HCEC 1CT (cell line): ENCODE measurements at regions not wholly inside any gene's neighbourhood (a gene's known extent, or its start where the extent isn't known, plus 50 kb on each side); places are given as distances from the start of the nearest gene placed in this dataset.

Experiments
- DNase-seq: peaks from one replicate; pipeline ENCODE4 v3.0.0-alpha.2; 2017

DNA sequence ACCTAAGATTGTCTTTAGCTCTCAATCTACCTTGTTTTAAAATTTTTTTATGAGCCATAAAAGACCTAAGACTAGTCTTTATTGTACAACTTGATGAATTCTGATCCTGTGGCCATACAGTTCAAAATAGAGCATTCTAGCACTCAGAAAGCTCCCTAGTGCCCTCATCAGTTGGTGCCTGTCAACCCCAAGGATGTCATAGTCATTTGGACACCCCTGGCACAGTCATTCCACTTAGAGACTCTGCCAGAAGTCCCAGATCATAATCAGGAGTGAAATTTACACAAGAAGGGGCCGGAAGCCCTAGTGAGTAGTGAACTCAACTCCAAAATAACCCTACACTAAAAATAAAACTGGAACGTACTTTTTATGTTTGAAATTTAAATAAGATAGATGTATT is 80.0 kb upstream of the INSIG1 start:
- no peak for DNase-seq

DNA sequence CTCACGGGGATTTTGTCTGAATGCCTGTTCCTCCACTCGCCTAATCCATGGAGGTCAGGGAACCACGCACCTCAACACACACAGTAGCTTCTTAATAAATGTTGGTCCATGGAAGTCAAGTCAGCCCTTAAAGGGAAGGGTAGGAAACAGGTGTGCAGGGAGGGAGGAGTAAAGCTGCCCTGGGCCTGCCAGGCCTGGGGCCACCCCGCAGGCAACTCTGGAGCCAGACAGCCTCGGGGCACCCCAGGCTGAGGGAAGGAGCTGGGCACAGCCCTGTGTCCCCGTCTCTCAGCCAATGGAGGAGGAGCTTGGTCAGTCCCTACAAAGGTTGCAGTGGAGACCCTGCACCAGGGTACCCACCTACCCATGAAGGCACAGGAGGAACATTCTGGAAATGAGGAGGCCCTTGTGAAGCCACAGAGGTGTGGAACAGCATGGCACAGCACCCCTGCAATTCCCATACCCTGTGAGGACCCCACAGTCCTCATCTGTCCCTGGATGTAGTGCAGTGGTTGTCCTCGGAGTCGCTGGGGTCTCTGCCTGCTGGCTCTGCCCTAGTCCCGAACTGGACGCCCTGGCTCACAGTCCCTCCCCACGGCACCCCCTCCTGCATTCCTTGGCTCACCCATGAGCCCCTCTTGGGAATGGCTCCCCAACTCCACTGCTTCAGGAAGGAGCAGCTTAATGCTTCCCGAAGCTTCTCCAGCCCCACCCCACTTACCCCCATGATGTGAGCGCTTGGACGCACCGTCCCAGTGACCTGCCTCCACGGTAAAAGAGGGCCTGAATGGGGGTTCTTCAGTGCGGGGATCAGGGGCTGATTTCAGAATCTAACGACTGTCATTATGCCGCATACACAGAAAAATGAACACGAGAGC is 79.2 kb upstream of the INSIG1 start:
- no peak for DNase-seq

DNA sequence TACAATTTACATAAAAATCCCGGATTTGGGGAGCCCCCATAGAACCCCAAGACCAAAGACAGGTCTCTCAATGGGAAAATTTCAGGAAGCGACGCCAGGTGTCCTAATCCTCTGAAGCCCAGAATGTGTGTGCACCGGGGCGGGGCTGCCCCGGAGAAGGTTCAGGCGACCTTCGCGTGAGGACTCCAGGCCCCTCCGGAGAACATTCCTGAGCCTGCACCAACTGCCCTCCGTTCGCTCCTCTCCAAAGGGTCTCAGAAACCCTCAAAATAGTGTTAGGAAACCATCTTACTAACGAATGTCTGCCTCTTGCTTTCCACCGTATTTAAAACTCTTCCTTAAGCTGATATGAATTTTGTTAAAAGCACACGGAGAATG is 78.5 kb upstream of the INSIG1 start:
- DNase-seq = no peak

DNA sequence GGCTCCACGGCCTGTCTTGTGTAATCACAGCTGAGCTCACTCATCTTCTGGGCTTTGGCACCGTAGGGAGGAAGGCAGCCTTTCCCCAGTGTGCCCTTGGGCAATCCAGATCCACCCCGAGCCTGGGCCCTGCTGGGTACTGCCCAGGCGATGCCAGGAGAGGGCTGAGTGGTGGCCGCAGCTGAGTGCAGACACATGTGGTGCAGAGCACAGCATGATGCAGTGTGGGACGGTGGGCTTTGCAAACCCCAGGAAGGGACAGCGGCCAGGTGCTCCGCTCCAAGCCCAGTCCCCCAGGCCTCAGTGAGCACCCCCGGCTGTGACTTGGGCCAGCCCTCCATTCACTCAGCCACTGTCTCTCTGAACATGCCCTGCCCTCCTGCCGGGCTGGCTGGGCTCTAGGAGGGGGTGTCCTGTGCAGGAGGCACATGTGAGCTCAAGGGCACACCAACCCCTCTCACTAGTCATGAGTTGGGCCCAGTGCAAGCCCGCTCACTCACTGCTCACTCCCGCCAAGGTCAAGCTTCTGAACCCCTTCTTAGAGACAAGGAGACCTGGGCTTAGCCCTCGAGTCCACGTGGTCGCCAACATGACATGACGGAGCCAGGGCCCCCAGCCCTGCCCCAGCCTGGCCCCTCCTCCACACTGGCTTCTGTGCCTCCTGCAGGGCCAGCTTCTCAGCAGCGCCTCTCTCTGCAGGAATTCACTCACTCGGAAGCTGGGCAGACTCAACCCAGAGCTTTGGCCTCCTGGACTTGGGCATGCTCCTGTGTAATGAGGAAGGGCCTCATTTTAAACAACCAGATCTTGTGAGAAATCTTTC is 77.5 kb upstream of the INSIG1 start:
- DNase-seq = no peak

DNA sequence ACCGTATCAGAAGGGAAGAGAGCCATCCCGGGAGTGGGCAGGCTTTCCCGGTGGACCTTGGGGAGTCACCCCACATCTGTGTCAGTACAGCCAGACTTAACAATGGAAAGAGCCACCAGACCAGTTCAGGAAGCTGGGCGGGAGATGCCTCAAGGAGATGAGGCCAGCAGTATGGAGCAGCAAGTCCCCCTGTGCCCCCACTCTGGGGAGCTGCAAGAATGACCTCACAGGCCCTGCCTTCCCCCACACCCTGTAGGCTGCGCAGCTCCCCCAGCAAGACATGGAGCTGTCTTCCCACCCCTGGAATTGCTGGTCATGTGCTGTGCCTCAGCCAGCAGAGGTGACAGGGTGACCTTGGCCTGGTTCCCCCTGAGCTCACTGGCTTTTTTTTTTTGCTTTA is 76.8 kb upstream of the INSIG1 start:
- DNase-seq = no peak

DNA sequence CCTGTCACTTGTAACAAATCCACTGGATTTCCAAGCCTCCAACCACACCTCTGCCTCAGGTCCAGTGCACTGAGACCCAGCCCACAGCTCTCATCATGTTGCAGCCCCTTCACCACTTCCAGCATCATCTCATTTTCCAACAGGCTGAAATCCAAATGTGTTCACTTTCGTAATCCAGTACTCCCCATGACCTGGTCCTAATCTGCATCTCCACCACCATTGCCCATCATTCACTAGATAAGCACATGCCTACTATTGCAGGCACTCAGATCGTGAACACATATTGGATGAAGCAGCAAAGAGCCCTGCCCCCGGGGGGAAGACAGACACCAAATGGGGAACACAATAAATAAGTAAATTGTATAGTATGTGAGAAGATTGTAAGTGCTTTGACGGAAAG is 76.1 kb upstream of the INSIG1 start:
- no peak for DNase-seq

DNA sequence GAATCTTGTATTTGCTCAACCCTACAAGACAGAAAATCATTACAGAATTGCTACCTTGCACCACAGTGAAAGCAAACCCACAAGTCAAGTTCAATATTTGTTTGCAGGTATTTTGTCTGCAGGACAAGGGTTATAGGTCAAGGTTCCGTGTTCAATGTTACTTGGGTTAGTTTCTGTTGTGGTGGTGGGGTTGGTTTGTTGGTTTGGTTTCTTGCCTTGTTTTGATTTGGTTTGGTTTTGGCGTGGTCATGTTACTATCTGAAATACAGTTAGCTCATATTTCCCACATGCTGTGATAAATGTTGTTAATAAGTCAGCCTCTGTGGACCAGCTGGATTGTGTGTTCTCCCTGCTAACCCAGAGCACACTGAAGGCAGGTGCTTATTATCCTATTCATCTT is 75.6 kb upstream of the INSIG1 start:
- no peak for DNase-seq

DNA sequence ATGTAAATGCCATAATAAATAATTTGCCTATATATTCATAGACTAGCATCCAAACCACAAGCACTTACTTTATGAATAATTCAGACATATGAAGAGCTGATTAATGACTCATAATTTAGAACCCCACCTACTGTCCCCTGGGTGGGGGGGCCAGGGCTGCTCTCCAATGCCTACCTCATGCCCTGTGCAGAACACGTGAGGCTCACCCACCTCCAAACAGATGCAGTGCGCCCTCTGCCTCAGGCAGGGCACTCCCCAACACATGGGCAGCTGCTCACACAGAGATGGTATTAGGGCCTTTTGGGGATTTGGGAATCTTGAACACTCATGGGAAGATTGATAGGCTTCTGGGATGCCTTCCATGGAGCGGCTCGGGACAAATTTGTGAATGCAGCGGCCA is 75.1 kb upstream of the INSIG1 start:
- peak; percentile 31 for DNase-seq

DNA sequence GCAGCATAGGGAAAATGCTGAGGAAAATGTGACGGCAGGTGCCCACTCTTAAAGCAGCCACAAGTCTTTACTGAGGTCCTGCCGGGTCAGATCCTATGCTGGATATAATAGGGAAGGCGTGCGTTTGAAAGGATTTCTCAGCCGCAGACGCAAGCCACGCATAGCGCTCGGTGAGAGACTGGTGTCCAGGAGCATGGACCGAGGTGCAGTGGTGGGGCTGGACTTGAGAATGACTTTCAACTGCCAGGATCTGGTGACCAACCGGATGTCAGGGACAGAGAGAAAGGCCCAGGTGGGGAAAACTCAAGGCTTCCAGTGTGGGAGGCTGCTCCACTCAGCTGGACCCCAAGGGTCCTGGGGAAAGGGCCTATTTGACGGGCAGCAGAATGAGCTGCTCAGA is 74.7 kb upstream of the INSIG1 start:
- DNase-seq = no peak

DNA sequence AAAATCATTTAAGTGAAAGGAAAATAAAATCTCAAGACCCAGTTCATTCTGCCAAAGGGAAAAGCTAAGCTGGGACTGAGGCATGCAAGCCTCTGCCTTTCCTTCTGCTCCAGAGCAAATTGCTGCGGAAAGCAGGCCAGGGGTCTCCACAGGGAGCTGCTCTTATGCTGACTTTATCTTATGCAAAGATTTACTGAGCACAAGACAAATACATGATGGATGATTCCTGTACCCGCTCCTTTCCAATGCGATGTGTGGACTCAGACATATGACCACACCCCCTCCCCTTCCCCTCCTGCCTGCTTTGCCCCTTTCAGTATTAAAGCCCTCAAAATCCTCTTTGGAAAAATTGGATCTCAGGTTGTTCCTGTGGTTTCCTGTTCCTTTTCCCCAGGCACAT is 74.2 kb upstream of the INSIG1 start:
- DNase-seq = no peak

DNA sequence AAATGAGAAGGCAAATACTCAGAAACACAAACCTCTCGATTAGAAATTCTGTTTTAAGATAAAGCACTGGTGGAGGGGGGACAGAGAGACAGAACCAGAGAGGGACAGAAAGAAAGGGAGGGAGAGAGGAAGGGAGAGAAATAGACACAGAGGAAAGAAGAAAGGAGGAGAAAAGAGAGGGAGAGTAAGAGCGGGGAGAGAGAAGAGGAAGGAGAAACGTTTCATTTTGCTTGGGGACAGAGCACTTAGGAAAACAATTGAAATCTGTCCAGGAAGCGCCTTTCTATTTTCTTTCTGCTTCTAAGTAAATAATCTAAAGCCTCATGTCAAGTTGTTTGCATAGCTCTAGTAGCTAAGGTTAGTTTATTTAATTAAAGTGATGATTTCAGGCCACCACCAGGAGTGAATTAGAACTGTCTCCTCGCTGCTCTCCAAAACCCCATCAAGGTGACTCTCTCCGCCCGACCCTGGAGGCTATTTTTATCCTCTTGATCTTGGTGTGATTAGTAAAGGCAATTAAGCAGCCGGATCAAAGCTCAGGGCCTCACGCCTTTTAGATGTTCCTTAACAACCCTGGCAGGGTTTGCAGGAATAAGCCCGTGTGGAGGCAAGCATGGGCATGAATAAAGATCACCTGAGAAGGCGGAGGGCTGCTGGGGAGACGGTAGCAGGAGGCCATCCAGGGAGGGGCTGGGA is 73.4 kb upstream of the INSIG1 start:
- DNase-seq = no peak

DNA sequence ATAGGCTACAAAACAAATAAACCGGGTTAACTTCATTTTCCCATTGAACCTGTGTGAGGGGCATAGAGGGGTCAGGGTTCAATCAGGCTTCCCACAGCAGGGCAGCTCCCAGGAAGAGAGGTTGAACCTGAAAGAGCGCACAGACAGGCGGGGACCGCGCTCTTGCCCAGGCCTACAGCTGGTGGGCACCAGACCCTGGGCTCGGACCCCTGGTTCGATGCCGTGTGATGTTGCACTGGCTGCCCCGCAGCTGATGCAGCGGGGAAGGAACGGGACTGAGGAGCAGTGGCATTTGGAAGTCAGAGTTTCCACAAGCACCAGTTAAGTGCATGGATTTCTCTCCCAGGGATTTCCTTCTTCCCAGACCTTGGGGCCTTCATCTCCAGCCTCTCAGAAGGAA is 72.6 kb upstream of the INSIG1 start:
- DNase-seq = no peak

DNA sequence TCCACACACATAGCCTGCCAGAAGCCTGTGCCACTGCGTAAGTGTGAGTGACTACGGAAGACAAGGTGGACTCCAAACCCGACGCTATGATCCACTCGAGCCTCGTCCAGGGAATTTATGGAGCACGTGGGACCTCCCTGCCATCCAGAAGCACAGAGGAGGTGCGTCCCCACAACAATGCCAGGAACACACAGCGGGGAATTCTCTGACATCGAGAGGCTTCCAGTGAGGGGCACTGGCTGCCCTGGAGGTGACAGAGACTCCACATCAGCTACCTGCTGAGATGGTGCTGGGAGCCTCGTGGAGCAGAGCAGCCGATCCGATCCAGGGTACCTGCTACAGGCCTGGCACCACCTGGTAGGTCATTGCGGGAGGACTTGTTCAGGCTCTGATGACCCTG is 72.2 kb upstream of the INSIG1 start:
- no peak for DNase-seq

DNA sequence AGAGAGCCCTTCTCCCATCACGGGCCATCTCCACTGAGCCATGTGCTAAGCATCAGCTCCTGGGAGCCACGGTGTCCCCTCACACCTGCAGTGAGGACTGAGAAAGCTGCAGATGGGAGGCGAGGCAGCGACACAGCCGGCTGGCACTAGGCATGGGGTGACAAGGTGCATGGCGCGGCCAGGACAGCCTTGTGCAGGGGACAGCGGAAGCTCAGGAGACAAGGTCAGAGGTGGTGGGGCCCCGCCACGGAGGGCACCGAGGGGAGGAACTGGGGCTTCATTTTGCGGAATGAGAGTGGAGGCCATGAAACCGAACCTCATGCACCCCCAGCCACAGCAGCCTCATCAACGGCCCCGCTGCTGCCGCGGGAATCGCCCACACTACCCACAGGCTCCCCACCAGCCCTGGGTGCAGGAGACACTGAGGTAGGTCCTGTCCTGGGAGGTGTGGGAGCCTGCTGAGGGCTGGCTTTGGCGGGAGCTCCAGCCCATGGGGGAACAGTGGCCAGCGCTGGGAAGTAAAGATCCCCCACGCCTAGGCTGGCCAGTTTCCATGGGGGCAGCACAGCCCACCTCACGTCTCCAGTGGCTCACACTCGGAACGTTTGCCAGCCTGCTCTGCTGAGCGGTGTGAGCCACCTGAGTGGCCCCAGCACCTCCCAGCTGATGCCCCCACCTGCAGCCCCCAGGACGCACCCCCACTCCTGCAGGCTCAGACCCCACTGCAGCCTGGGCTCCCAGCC is 71.2 kb upstream of the INSIG1 start:
- no peak for DNase-seq

DNA sequence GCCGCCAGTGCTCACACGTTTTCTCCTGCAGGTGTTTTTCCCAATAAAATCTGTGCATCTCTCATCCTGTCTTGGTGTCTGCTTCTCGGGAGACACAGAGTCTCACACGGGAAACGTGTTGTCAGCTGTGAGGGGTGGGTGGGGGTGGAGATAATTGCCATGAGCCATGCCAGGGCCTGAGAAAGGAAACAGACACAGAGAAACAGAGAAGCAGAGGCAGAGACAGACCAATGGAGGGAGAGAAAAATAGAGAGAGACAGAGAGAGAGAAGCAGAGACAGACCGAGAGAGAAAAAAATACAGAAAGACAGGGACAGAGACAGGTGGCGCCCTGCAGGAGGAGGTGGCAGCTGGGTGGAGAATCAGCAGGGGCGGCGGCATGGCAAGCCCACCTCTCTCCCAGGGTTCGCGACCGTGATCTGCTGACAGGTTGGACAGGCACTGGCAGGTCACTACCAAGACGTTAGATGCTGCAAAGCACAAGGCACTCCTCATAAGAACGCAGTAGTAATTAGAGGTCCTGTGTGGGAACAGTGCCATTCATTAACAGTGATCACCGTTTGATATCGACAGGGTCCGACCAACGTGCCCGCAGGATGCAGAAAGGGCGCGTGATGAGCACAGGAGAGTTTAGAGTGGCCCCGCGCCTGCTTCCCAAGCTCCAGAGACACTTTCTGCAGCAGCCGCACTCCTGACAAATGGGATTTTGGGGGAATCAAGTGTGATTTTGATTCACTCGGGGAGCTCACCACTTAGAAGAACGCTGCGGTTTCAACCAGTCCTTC is 70.5 kb upstream of the INSIG1 start:
- no peak for DNase-seq

DNA sequence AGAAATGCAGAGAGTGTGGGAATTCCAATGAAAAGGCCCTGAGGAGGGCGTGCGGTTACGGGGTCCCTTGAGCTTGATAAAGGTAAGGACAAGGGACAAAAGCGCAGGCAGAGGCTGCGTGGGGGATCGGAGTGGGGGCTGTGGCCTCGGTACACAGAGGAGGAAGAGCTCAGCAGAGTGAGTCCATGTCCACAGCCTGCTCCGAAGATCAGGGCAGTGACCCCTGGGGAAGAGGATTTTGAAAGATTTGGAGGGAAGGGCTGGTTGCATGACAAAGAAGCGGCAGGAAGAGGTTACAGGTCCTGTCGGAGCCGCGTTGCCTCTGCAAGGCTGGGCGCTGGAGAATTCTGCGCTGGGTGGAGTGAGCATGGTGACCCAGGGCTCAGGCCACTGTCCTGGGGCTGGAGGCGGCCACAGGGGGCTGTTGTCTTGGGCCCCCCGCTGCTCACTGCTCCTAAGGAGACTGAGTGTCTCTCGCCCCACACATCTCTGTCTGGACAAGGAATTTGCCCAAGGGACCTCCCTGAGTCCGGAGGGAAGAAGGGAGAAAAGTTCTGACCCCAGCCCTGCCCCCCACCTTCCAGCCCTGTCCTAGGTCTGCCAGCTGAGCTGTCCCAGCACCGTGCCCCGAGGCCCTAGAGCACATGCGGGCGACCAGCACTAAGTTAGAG is 69.8 kb upstream of the INSIG1 start:
- no peak for DNase-seq

DNA sequence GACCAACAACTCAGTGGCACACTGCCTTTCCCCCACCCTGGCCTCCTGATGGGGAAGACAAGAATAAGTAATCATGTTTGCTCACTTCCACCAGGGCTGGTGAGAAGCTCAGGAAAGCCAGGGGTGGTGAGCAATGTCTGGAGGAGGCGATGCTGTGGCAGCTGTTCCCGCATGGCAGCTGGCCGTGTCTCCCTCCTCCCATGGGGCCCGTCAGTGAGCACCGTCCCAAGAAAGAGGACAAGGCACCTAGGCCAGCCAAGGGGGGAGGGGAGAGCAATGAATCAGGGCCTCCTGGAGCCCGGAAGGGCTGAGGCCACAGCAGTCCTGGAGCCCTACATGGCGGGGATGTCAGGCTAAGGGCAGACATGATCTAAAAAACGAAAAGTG is 69.2 kb upstream of the INSIG1 start:
- DNase-seq = no peak

DNA sequence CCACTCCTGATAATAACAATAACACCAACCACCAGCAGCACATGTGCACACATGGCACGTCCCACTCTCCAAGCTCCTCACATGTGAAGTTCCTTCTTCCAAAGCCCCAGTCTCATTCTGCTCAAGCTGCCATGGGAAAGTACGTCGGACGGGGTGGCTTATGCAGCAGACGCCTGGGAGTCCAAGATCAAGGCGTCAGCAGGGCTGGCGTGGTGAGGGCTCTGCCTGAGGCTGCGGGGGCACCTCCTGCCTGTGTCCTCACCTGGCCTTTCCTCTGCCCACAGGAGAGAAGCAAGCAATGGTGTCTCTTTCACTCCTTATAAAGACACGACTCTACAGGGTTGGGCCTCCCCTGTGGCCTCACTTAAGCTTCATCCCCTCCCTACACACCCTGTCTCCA is 68.8 kb upstream of the INSIG1 start:
- no peak for DNase-seq

DNA sequence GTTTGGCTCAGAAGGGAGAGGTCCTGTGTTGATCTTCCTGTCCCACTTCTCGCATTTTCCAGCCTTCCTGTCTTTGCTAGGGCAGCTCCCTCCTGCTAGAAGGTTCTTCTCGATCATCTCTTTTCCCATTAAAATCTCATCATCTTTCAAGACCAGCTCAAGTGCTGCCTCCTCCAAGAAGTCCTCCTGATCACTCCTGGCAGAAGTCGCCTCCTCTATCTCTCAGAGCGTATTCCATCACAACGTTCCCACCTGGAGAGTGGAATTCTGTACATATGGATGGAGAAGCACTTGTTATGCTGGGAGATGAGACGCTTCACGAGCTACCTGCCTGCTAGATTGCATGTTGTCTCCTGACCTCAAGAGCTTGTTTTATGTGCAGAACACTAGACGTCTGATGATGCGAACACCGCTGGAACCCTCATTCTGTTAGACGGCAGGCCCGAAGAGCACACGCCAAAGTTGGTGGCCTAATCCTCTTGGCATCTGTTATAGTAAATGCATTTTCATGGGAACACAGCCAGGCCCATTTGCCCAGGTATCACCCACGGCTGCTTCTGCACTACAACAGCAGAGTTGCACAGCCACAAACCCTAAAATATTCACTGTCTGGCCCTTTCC is 68.0 kb upstream of the INSIG1 start:
- no peak for DNase-seq

DNA sequence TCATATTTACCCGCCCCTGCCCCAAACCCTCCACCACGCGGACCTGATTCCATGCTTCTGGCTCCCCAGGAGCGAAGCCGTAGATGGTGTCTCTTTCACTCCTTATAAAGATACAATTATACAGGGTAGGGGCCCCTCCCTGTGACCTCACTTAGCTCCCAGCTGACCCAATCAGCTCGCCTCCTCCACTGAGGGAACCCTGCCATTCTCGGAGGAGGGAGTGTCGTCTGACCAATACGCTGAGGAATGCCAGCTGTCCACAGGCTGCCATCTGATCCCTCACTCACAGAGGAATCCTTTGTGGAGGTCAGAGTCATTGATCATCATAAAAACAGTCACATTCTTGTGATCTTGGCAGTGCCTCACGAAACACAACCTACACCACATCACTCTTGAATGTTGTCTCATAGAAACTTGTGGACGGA is 67.5 kb upstream of the INSIG1 start:
- peak; percentile 100 for DNase-seq

DNA sequence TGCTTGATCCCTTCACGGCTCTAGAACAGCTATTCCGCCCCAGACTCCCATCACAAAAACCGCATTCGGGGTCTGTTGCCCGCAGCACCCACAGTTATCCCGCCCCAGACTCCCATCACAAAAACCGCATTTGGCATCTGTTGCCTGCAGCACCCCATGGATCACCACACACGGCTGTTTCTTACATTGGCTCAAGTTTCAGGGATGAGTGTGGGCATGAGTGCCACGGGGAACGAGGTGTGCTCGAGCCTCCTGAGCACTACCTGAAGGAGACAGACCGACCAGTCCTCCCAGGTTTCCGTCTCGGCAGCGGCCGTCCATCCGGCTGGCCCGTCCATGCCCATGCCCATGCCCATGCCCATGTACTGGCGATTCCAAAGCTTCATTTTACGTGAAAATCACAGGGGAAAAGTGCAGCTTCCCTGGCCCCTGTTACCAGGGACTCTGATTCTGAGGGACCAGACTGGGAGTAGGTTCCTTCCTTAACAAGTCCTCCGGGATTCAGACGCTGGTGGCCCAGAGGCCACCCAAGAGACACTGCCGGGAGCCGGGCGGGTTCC is 66.4 kb upstream of the INSIG1 start:
- DNase-seq = no peak
